Esophagus squamous epithelium (tissue), 4 donors: ENCODE measurements at regions not wholly inside any gene's neighbourhood (a gene's known extent, or its start where the extent isn't known, plus 50 kb on each side); places are given as distances from the start of the nearest gene placed in this dataset.
"Not testable (repeated sequence)": the region's sequence is repeated elsewhere in the genome, so short reads cannot be mapped to it uniquely, and the experiment has no call there.

Source experiments
- CTCF ChIP-seq, 6 experiments: fragments of 450-650 bp in 4 of 6; fragments of 200-600 bp in 2 of 6; sonication (generic) in 2 of 6; IDR thresholded peaks; one replicate each; pipeline ENCODE4 v1.5.1; 2016 to 2019; ENCODE audit warnings: antibody characterized with exemption in 6 of 6, mild to moderate bottlenecking in 4 of 6, moderate library complexity in 4 of 6
- POLR2A ChIP-seq, 4 donors: fragments of 450-650 bp; IDR thresholded peaks; one replicate each; pipeline ENCODE4 v1.6.1; 2017; ENCODE audit warnings: antibody characterized with exemption in 4 of 4, mild to moderate bottlenecking in 4 of 4, moderate library complexity in 3 of 4

- TF ChIP-seq CTCF, POLR2A (IDR thresholded peaks at IDR 0.05): not testable (repeated sequence)
Observed at GRCh38 chr10:38437359-38437758, 343.2 kb downstream of the ZNF37A start.
